Heart left ventricle (tissue), 16 donors: ENCODE measurements at regions not wholly inside any gene's neighbourhood (a gene's known extent, or its start where the extent isn't known, plus 50 kb on each side); places are given as distances from the start of the nearest gene placed in this dataset.

Experiments used
- ATAC-seq, 4 donors: fragments of 200-7000 bp; cut with Tn5 transposase; one replicate each; pipeline ENCODE4 v1.9.1; 2020 to 2022; ENCODE audit warnings: moderate library complexity in 4 of 4, mild to moderate bottlenecking in 3 of 4, moderate number of reproducible peaks in 1 of 4
- DNase-seq, 5 donors: peaks; one replicate each; pipeline ENCODE4 v3.0.0-alpha.2; 2020
- H3K27ac ChIP-seq, 12 donors: fragments of 200-600 bp; sonication (generic) in 4 of 12; one replicate each; pipeline versions ENCODE4 v1.5.0 to v1.8.0; 2016 to 2022; ENCODE audit warnings: mild to moderate bottlenecking in 2 of 12
- H3K27me3 ChIP-seq, 9 donors: fragments of 200-600 bp; sonication (generic) in 2 of 9; one replicate each; pipeline versions ENCODE4 v1.5.1 to v1.8.0; 2016 to 2022; ENCODE audit warnings: mild to moderate bottlenecking in 3 of 9
- H3K36me3 ChIP-seq, 9 donors: fragments of 200-600 bp; sonication (generic) in 2 of 9; one replicate each; pipeline versions ENCODE4 v1.5.0 to v1.8.0; 2018 to 2022; ENCODE audit warnings: mild to moderate bottlenecking in 2 of 9
- H3K4me1 ChIP-seq, 12 donors: fragments of 200-600 bp; sonication (generic) in 4 of 12; one replicate each; pipeline versions ENCODE4 v1.5.0 to v1.8.0; 2016 to 2022; ENCODE audit warnings: mild to moderate bottlenecking in 3 of 12
- H3K4me3 ChIP-seq, 12 donors: fragments of 200-600 bp; sonication (generic) in 4 of 12; one replicate each; pipeline versions ENCODE4 v1.5.0 to v1.8.0; 2017 to 2022; ENCODE audit warnings: mild to moderate bottlenecking in 9 of 12, moderate library complexity in 4 of 12
- H3K9me3 ChIP-seq, 12 donors: fragments of 200-600 bp; sonication (generic) in 4 of 12; one replicate each; pipeline versions ENCODE4 v1.5.0 to v1.8.0; 2016 to 2022; ENCODE audit warnings: mild to moderate bottlenecking in 1 of 12
- POLR2A ChIP-seq, 2 donors: fragments of 450-650 bp; IDR thresholded peaks; one replicate each; pipeline ENCODE4 v1.6.1; 2017; ENCODE audit warnings: antibody characterized with exemption in 2 of 2, mild to moderate bottlenecking in 2 of 2, moderate library complexity in 2 of 2
- WGBS, 4 donors: extraction: QIAGEN DNeasy Blood & Tissue Kit in 2 of 4; methylation state at CpG; one replicate each; pipeline versions ENCODE4 v1.1.5 to v1.1.7; 2013 to 2018; 5-methylcytosine and 5-hydroxymethylcytosine counted together
- intact Hi-C, 10 donors: fragments of 100-400 bp; cut with DNase I; formaldehyde crosslinking; loops; one replicate each; pipeline versions ENCODE4 v1.11.1 to v1.14.2; 2022
- TF ChIP-seq, protein P1 (sequence below), 12 donors: fragments of 200-600 bp; sonication (generic) in 4 of 12; IDR thresholded peaks; one replicate each; pipeline versions ENCODE4 v1.5.0 to v1.8.0; 2018 to 2022; ENCODE audit warnings: antibody characterized with exemption in 12 of 12, mild to moderate bottlenecking in 5 of 12
- donor health status: ischemic (EF 13 %, LVEDD 7.1; RV severe dilation, severe dysfunction).
- donor health status: healthy with polysubstance abuse.
- donor health status: DM: no; HTN: yes; CAD: no.
- donor health status: DM: no; HTN: no; CAD: no.
- donor health status: ischemic (EF 25% LVEDD 6.9; RV normal size, moderate dysfunction).
- donor health status: ischemic (EF 25% LVEDD 5.7; RV mildly dilated, moderate dysfunction).
- donor health status: healthy.
- donor health status: DM: yes; HTN: yes; CAD: no.
- donor health status: ischemic (EF 35%, LVEDD 5.7; RV mildly dilated, moderate dysfunction).
- donor health status: nonischemic (EF 11% LVEDD 7.7; RV severe dilation, severe dysfunction).
- donor health status: DM: yes; HTN: yes; CAD: no.
- donor health status: PGD.
- donor health status: ischemic (EF 29% LVEDD 5.4; RV normal size, mild dysfunction).
- donor health status: nonischemic (EF 23%, LVEDD 6.1; RV moderate dilation, normal function).

DNA sequence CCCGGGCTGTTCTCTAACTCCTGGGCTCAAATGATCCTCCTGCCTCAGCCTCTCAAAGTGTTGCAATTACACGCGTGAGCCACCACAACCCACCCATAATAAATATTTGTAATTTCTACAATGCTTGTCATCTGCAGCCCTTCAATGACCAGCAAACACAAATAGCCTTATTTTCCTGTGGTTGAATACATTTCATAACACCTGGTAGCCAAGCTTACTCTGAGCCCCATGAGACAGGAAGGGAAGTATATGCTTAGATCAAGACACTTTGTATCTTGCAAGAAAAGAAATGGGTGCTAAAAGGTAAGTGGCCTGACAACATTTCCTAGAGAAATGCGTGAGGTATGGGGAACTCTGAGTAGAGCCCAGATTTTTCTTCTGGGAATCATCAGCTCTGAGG, 56.9 kb upstream of the PDGFRA start:
- intact Hi-C loops: no loop called here
- TF ChIP-seq, protein P1, sequence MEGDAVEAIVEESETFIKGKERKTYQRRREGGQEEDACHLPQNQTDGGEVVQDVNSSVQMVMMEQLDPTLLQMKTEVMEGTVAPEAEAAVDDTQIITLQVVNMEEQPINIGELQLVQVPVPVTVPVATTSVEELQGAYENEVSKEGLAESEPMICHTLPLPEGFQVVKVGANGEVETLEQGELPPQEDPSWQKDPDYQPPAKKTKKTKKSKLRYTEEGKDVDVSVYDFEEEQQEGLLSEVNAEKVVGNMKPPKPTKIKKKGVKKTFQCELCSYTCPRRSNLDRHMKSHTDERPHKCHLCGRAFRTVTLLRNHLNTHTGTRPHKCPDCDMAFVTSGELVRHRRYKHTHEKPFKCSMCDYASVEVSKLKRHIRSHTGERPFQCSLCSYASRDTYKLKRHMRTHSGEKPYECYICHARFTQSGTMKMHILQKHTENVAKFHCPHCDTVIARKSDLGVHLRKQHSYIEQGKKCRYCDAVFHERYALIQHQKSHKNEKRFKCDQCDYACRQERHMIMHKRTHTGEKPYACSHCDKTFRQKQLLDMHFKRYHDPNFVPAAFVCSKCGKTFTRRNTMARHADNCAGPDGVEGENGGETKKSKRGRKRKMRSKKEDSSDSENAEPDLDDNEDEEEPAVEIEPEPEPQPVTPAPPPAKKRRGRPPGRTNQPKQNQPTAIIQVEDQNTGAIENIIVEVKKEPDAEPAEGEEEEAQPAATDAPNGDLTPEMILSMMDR (IDR thresholded peaks at IDR 0.05): no peak
- no peak for TF ChIP-seq POLR2A (IDR thresholded peaks at IDR 0.05)
- Histone ChIP-seq H3K9me3 (peaks cover 0 to 4% (median 0%) of the 10 kb centered on the region in 12 donors), H3K27me3 (no peaks in the 10 kb centered on the region), H3K27ac (no peak overlapping the region), H3K4me3 (no peak overlapping the region), H3K36me3 (no peaks in the 10 kb centered on the region), H3K4me1 (peaks cover 0 to 6% (median 0%) of the 10 kb centered on the region in 12 donors)
- no peak for ATAC-seq
- no peak for DNase-seq
- 74 to 91% (median 89%) methylated on average over 4 of the region's 4 CpGs for WGBS, 4 donors

DNA sequence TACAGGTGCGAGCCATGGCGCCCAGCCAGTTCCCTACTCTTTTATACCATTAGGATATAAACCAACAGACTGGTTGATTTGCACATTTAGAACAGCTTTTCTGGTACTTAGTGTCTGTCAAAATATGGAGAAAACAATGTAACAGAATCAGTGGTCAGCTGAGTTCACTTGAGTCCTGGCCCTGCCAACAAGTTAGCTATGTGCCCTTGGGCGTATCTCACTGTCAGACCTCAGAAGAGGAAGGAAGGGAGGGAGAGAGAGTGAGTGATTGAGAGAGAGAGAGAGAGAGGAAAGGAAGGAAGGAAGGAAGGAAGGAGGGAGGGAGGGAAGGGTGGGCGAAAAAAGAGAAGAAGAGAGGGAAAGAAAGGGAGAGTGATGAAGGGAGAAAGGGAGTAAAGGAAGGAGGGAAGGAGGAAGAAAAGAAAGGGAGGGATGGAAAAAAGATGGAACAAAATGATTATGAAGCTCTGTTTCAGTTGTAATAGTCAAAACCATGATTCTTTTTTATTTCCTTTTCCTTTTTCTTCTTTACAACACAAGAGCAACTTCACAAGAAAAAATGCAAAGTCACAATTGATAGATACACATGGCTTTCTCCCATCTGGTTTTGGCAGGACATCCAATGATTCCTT, 55.7 kb upstream of the PDGFRA start:
- 60 to 69% (median 66%) methylated on average over 4 of the region's 4 CpGs for WGBS, 4 donors
- Histone ChIP-seq H3K4me3 (no peak overlapping the region), H3K4me1 (peaks cover 0 to 6% (median 0%) of the 10 kb centered on the region in 12 donors), H3K36me3 (no peaks in the 10 kb centered on the region), H3K27ac (no peak overlapping the region), H3K9me3 (peaks cover 0 to 4% (median 0%) of the 10 kb centered on the region in 12 donors), H3K27me3 (no peaks in the 10 kb centered on the region)
- intact Hi-C loops: no loop called here
- DNase-seq (no peak), ATAC-seq (peak in 2 of 4 donors; percentile 51 to 52)
- TF ChIP-seq POLR2A (IDR thresholded peaks at IDR 0.05): no peak
- TF ChIP-seq, protein P1 (IDR thresholded peaks at IDR 0.05): no peak

DNA sequence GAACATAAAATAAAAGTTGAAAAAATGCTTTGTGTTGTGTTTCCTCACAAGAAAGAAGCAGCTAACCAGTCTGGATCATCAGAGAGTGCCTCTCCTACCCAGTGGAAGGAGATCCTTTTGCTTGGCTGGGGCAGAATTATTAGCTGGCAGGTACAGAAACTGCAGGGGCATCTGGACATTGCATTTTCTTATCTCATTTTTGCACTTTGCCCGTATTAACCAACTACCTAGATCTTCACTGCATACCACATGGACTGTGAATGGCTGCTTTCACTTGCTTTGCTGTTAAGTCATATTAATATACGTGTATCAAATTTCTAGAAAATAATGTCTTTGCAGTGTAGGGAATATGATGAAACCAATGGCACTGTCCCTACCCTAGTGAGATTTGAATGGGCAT, 52.9 kb upstream of the PDGFRA start:
- ATAC-seq (no peak), DNase-seq (no peak)
- TF ChIP-seq, protein P1 (IDR thresholded peaks at IDR 0.05): no peak
- no peak for TF ChIP-seq POLR2A (IDR thresholded peaks at IDR 0.05)
- intact Hi-C loops: no loop called here
- WGBS, 4 donors: 63 to 89% (median 80%) methylated on average over 2 of the region's 2 CpGs
- Histone ChIP-seq H3K9me3 (peaks cover 0 to 4% (median 0%) of the 10 kb centered on the region in 12 donors), H3K27ac (no peak overlapping the region), H3K4me1 (peaks cover 0 to 6% (median 0%) of the 10 kb centered on the region in 12 donors), H3K27me3 (no peaks in the 10 kb centered on the region), H3K36me3 (no peaks in the 10 kb centered on the region), H3K4me3 (no peak overlapping the region)
